Pons (tissue), 1 donor: ENCODE measurements at regions not wholly inside any gene's neighbourhood (a gene's known extent, or its start where the extent isn't known, plus 50 kb on each side); places are given as distances from the start of the nearest gene placed in this dataset.

ENCODE experiments used
- DNase-seq: peaks from one replicate; pipeline ENCODE4 v3.0.0-alpha.2; 2016; ENCODE audit warnings: low spot score

- no peak for DNase-seq
Observed at GRCh38 chr4:182179751-182180150, 63.5 kb upstream of the TENM3 start.

- DNase-seq, result no peak
Observed at GRCh38 chr4:182185491-182185890, 57.7 kb upstream of the TENM3 start.

- DNase-seq, result no peak
Observed at GRCh38 chr4:182187674-182188073, 55.5 kb upstream of the TENM3 start.

- DNase-seq, result no peak
Observed at GRCh38 chr4:182188622-182189021, 54.6 kb upstream of the TENM3 start.

GRCh38 chr4:182189103-182189878, 53.9 kb upstream of the TENM3 start:
- DNase-seq, result no peak

GRCh38 chr4:182190306-182190705, 52.9 kb upstream of the TENM3 start:
- DNase-seq, result no peak

GRCh38 chr4:182192511-182193181, 50.6 kb upstream of the TENM3 start:
- no peak for DNase-seq

- DNase-seq, result no peak
Observed at GRCh38 chr4:182193311-182193710, 49.9 kb upstream of the TENM3 start.
